Vagina (tissue), 2 donors: ENCODE measurements at regions not wholly inside any gene's neighbourhood (a gene's known extent, or its start where the extent isn't known, plus 50 kb on each side); places are given as distances from the start of the nearest gene placed in this dataset.

Experiments
- CTCF ChIP-seq, 3 experiments: fragments of 450-650 bp in 2 of 3; fragments of 200-600 bp in 1 of 3; sonication (generic) in 1 of 3; IDR thresholded peaks; one replicate each; pipeline ENCODE4 v1.5.1; 2017 to 2019; ENCODE audit warnings: antibody characterized with exemption in 3 of 3, mild to moderate bottlenecking in 2 of 3, moderate library complexity in 2 of 3
- POLR2A ChIP-seq, 2 donors: fragments of 450-650 bp; IDR thresholded peaks; one replicate each; pipeline ENCODE4 v1.6.1; 2017; ENCODE audit warnings: antibody characterized with exemption in 2 of 2, mild to moderate bottlenecking in 2 of 2, moderate library complexity in 2 of 2
- POLR2AphosphoS5 ChIP-seq, 2 donors: sonication (generic); formaldehyde crosslinking; IDR thresholded peaks; one replicate each; pipeline ENCODE4 v1.9.0; 2017; ENCODE audit warnings: antibody characterized with exemption in 2 of 2, mild to moderate bottlenecking in 2 of 2, low read depth in 1 of 2; ENCODE audit not compliant: insufficient read depth in 1 of 2

DNA sequence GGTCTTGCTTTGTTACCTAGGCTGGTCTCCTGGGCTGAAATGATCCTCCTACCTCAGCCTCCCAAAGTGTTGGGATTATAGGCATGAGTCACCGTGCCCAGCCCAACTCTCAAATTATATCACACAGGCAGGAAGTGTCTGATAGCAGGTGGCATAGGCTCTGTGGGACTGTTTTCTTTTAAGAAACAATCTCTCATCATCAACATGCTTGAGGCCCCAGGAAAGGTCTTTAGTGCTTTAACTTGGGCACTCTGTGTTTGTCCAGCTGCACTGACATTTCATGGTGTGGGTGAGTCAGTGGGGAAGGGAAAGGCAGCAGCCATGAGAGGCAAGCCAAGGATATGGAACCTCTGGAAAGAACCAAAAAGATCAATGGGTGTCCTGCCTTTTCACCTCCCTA lies 88.1 kb upstream of the TSPAN5 start:
- TF ChIP-seq POLR2A (IDR thresholded peaks at IDR 0.05) (no peak), CTCF (IDR thresholded peaks at IDR 0.05) (no peak), POLR2AphosphoS5 (IDR thresholded peaks at IDR 0.05; ENCODE audit: insufficient read depth in 1 of 2, low read depth in 1 of 2) (no peak)
